CD8-positive, alpha-beta memory T cell (primary cell): ENCODE measurements at regions not wholly inside any gene's neighbourhood (a gene's known extent, or its start where the extent isn't known, plus 50 kb on each side); places are given as distances from the start of the nearest gene placed in this dataset.
"Not testable (repeated sequence)": the region's sequence is repeated elsewhere in the genome, so short reads cannot be mapped to it uniquely, and the experiment has no call there.

Experiments used
- CTCF ChIA-PET: fragments of 350-600 bp; sonication (Branson Sonifier 250); formaldehyde crosslinking; loops from one replicate; lab custom pipeline; 2021; ENCODE audit warnings: antibody characterized with exemption; lab: Charles Lee
- POLR2A ChIA-PET: fragments of 350-600 bp; sonication (Branson Sonifier 250); formaldehyde crosslinking; loops from one replicate; lab custom pipeline; 2021; ENCODE audit warnings: antibody characterized with exemption; lab: Charles Lee
- DNase-seq, 5 donors: peaks; one replicate each; pipeline versions ENCODE4 v3.0.0 to v3.0.0-alpha.2; 2020 to 2022; ENCODE audit warnings: mixed read lengths in 1 of 5
- H3K27ac ChIP-seq: one replicate; pipeline ENCODE4 v1.7.0; 2013; ENCODE audit warnings: low read depth, mild to moderate bottlenecking, low read length, moderate library complexity
- H3K27me3 ChIP-seq: 2 replicates; pipeline ENCODE4 v1.7.0; 2013; ENCODE audit warnings: low read length, mild to moderate bottlenecking; ENCODE audit not compliant: insufficient read depth, poor library complexity, severe bottlenecking
- H3K36me3 ChIP-seq: 2 replicates; pipeline ENCODE4 v1.7.0; 2013; ENCODE audit warnings: mild to moderate bottlenecking, low read length, moderate library complexity; ENCODE audit not compliant: insufficient read depth
- H3K4me1 ChIP-seq: 2 replicates; pipeline ENCODE4 v1.7.0; 2013; ENCODE audit warnings: mild to moderate bottlenecking, low read length, moderate library complexity; ENCODE audit not compliant: insufficient read depth
- H3K4me3 ChIP-seq: 2 replicates; pipeline ENCODE4 v1.7.0; 2013; ENCODE audit warnings: mild to moderate bottlenecking, low read length
- H3K9me3 ChIP-seq: 2 replicates; pipeline ENCODE4 v1.7.0; 2013; ENCODE audit warnings: mild to moderate bottlenecking, low read length
- H3K27ac Mint-ChIP-seq, 8 donors: one replicate each; pipeline ENCODE4 v1.8.0; 2020 to 2021; ENCODE audit warnings: mixed read lengths in 8 of 8, mild to moderate bottlenecking in 6 of 8, inconsistent platforms in 3 of 8, moderate library complexity in 3 of 8
- H3K27me3 Mint-ChIP-seq, 2 donors: one replicate each; pipeline ENCODE4 v1.8.0; 2020 to 2021; ENCODE audit warnings: mixed read lengths in 2 of 2, mild to moderate bottlenecking in 1 of 2, moderate library complexity in 1 of 2
- H3K36me3 Mint-ChIP-seq, 3 donors: one replicate each; pipeline ENCODE4 v1.8.0; 2020 to 2021; ENCODE audit warnings: mixed read lengths in 3 of 3, inconsistent platforms in 1 of 3, mild to moderate bottlenecking in 1 of 3
- H3K4me1 Mint-ChIP-seq, 3 donors: one replicate each; pipeline ENCODE4 v1.8.0; 2020 to 2021; ENCODE audit warnings: mixed read lengths in 3 of 3, inconsistent platforms in 1 of 3, mild to moderate bottlenecking in 1 of 3
- H3K4me3 Mint-ChIP-seq, 7 donors: one replicate each; pipeline ENCODE4 v1.8.0; 2020 to 2021; ENCODE audit warnings: mixed read lengths in 7 of 7, mild to moderate bottlenecking in 6 of 7, moderate library complexity in 4 of 7, inconsistent platforms in 2 of 7
- H3K9me3 Mint-ChIP-seq, 5 donors: one replicate each; pipeline ENCODE4 v1.8.0; 2020 to 2022; ENCODE audit warnings: mixed read lengths in 5 of 5, mild to moderate bottlenecking in 3 of 5, moderate library complexity in 2 of 5, inconsistent platforms in 1 of 5

- Histone ChIP-seq H3K27ac (no peak overlapping the region), H3K27me3 (no peaks in the 10 kb centered on the region), H3K4me1 (no peaks in the 10 kb centered on the region), H3K4me3 (no peak overlapping the region), H3K9me3 (no peaks in the 10 kb centered on the region), H3K36me3 (no peaks in the 10 kb centered on the region)
- no peak for DNase-seq
- H3K9me3 Mint-ChIP-seq, result no peaks in the 10 kb centered on the region
- POLR2A ChIA-PET, result no interaction called here
- H3K36me3 Mint-ChIP-seq, result no peaks in the 10 kb centered on the region
- H3K4me3 Mint-ChIP-seq, result no peak overlapping the region
- CTCF ChIA-PET, result no interaction called here
- no peak overlapping the region for H3K27ac Mint-ChIP-seq
- H3K27me3 Mint-ChIP-seq, result peaks cover 9 to 36% of the 10 kb centered on the region in 2 donors
- H3K4me1 Mint-ChIP-seq, result no peaks in the 10 kb centered on the region
Observed at GRCh38 chr7:73933091-73933490, 72.1 kb downstream of the TMEM270 start.

GRCh38 chr7:73936967-73937366 is 76.0 kb downstream of the TMEM270 start:
- H3K9me3 Mint-ChIP-seq, result peaks cover 9 to 19% (median 14%) of the 10 kb centered on the region in 5 donors

GRCh38 chr7:73937650-73938049 is 76.7 kb downstream of the TMEM270 start:
- H3K27ac Mint-ChIP-seq, H3K4me3 Mint-ChIP-seq, H3K4me1 Mint-ChIP-seq, POLR2A ChIA-PET, H3K27me3 ChIP-seq, H3K36me3 Mint-ChIP-seq, H3K9me3 ChIP-seq, H3K4me3 ChIP-seq, CTCF ChIA-PET, H3K4me1 ChIP-seq, H3K27ac ChIP-seq, DNase-seq, H3K36me3 ChIP-seq: not testable (repeated sequence)
- peaks cover 8 to 37% of the 10 kb centered on the region in 2 donors for H3K27me3 Mint-ChIP-seq
- H3K9me3 Mint-ChIP-seq, result peaks cover 10 to 19% (median 15%) of the 10 kb centered on the region in 5 donors

More at GRCh38 chr7:73936967-73937366, 76.0 kb downstream of the TMEM270 start:
- no peaks in the 10 kb centered on the region for H3K27me3 ChIP-seq
- Mint-ChIP-seq H3K36me3 (peaks cover 0 to 4% (median 0%) of the 10 kb centered on the region in 3 donors), H3K4me1 (no peaks in the 10 kb centered on the region), H3K27ac (no peak overlapping the region), H3K4me3 (no peak overlapping the region), H3K27me3 (peaks cover 11 to 44% of the 10 kb centered on the region in 2 donors)
- DNase-seq, result no peak
- ChIA-PET POLR2A (no interaction called here), CTCF (no interaction called here)
- no peak overlapping the region for H3K27ac ChIP-seq
- no peaks in the 10 kb centered on the region for H3K4me1 ChIP-seq
- no peaks in the 10 kb centered on the region for H3K9me3 ChIP-seq
- no peak overlapping the region for H3K4me3 ChIP-seq
- H3K36me3 ChIP-seq, result no peaks in the 10 kb centered on the region

GRCh38 chr7:73939528-73939927 is 78.6 kb downstream of the TMEM270 start:
- H3K27ac Mint-ChIP-seq, result peak overlapping the region in 1 of 8 donors; percentile 6
- H3K4me3 Mint-ChIP-seq, result no peak overlapping the region
- DNase-seq, result no peak
- Histone ChIP-seq H3K27ac (no peak overlapping the region), H3K36me3 (no peaks in the 10 kb centered on the region), H3K4me3 (no peak overlapping the region), H3K4me1 (no peaks in the 10 kb centered on the region), H3K27me3 (no peaks in the 10 kb centered on the region), H3K9me3 (no peaks in the 10 kb centered on the region)
- H3K27me3 Mint-ChIP-seq, result peaks cover 8 to 26% of the 10 kb centered on the region in 2 donors
- H3K4me1 Mint-ChIP-seq, result no peaks in the 10 kb centered on the region
- H3K9me3 Mint-ChIP-seq, result peaks cover 12 to 21% (median 18%) of the 10 kb centered on the region in 5 donors
- ChIA-PET POLR2A (no interaction called here), CTCF (no interaction called here)
- H3K36me3 Mint-ChIP-seq, result peaks cover 0 to 4% (median 0%) of the 10 kb centered on the region in 3 donors

- Histone ChIP-seq H3K4me3 (no peak overlapping the region), H3K36me3 (no peaks in the 10 kb centered on the region), H3K9me3 (no peaks in the 10 kb centered on the region), H3K27ac (no peak overlapping the region), H3K27me3 (no peaks in the 10 kb centered on the region), H3K4me1 (no peaks in the 10 kb centered on the region)
- DNase-seq, result no peak
- H3K27ac Mint-ChIP-seq, result no peak overlapping the region
- peaks cover 20 to 28% (median 24%) of the 10 kb centered on the region in 5 donors for H3K9me3 Mint-ChIP-seq
- ChIA-PET CTCF (no interaction called here), POLR2A (no interaction called here)
- H3K27me3 Mint-ChIP-seq, result peaks cover 8 to 22% of the 10 kb centered on the region in 2 donors
- no peaks in the 10 kb centered on the region for H3K4me1 Mint-ChIP-seq
- H3K36me3 Mint-ChIP-seq, result peaks cover 0 to 4% (median 0%) of the 10 kb centered on the region in 3 donors
- H3K4me3 Mint-ChIP-seq, result no peak overlapping the region
Observed at GRCh38 chr7:73940701-73941238, 79.8 kb downstream of the TMEM270 start.

- peaks cover 0 to 4% (median 0%) of the 10 kb centered on the region in 3 donors for H3K36me3 Mint-ChIP-seq
- H3K27ac ChIP-seq, result no peak overlapping the region
- peaks cover 26 to 36% (median 32%) of the 10 kb centered on the region in 5 donors for H3K9me3 Mint-ChIP-seq
- H3K27me3 Mint-ChIP-seq, result peaks cover 8 to 22% of the 10 kb centered on the region in 2 donors
- POLR2A ChIA-PET, result no interaction called here
- no peak for DNase-seq
- H3K4me1 Mint-ChIP-seq, result no peaks in the 10 kb centered on the region
- H3K4me1 ChIP-seq, result no peaks in the 10 kb centered on the region
- no peaks in the 10 kb centered on the region for H3K9me3 ChIP-seq
- no peak overlapping the region for H3K4me3 Mint-ChIP-seq
- H3K27ac Mint-ChIP-seq, result no peak overlapping the region
- no peak overlapping the region for H3K4me3 ChIP-seq
- CTCF ChIA-PET, result interaction anchor here (1.0 kb wide), 1 partner anchor 14 kb away, joined by 4 read pairs; no protein-coding TSS in a partner anchor
- H3K36me3 ChIP-seq, result no peaks in the 10 kb centered on the region
- no peaks in the 10 kb centered on the region for H3K27me3 ChIP-seq
Observed at GRCh38 chr7:73941836-73942551, 81.0 kb downstream of the TMEM270 start.

- H3K4me1 ChIP-seq, result no peaks in the 10 kb centered on the region
- H3K9me3 ChIP-seq, result no peaks in the 10 kb centered on the region
- Mint-ChIP-seq H3K36me3 (peaks cover 0 to 4% (median 3%) of the 10 kb centered on the region in 3 donors), H3K27ac (no peak overlapping the region), H3K9me3 (peaks cover 37 to 56% (median 47%) of the 10 kb centered on the region in 5 donors), H3K4me3 (no peak overlapping the region), H3K27me3 (peaks cover 8 to 28% of the 10 kb centered on the region in 2 donors), H3K4me1 (no peaks in the 10 kb centered on the region)
- CTCF ChIA-PET, result no interaction called here
- no peaks in the 10 kb centered on the region for H3K27me3 ChIP-seq
- no peak overlapping the region for H3K27ac ChIP-seq
- POLR2A ChIA-PET, result no interaction called here
- H3K4me3 ChIP-seq, result no peak overlapping the region
- no peak for DNase-seq
- no peaks in the 10 kb centered on the region for H3K36me3 ChIP-seq
Observed at GRCh38 chr7:73945022-73945421, 83.0 kb upstream of the ELN start.

- no peak for DNase-seq
- H3K4me1 Mint-ChIP-seq, result no peaks in the 10 kb centered on the region
- no peak overlapping the region for H3K4me3 ChIP-seq
- H3K27ac ChIP-seq, result no peak overlapping the region
- peaks cover 7 to 30% of the 10 kb centered on the region in 2 donors for H3K27me3 Mint-ChIP-seq
- no peaks in the 10 kb centered on the region for H3K9me3 ChIP-seq
- peaks cover 25 to 45% (median 36%) of the 10 kb centered on the region in 5 donors for H3K9me3 Mint-ChIP-seq
- H3K27ac Mint-ChIP-seq, result no peak overlapping the region
- peaks cover 0 to 3% (median 0%) of the 10 kb centered on the region in 3 donors for H3K36me3 Mint-ChIP-seq
- no peaks in the 10 kb centered on the region for H3K36me3 ChIP-seq
- no peaks in the 10 kb centered on the region for H3K27me3 ChIP-seq
- H3K4me3 Mint-ChIP-seq, result no peak overlapping the region
- H3K4me1 ChIP-seq, result no peaks in the 10 kb centered on the region
- CTCF ChIA-PET, result no interaction called here
- POLR2A ChIA-PET, result no interaction called here
Observed at GRCh38 chr7:73948287-73948686, 79.7 kb upstream of the ELN start.
